ENCODE measurements at regions not wholly inside any gene's neighbourhood (a gene's known extent, or its start where the extent isn't known, plus 50 kb on each side); places are given as distances from the start of the nearest gene placed in this dataset.

DNA sequence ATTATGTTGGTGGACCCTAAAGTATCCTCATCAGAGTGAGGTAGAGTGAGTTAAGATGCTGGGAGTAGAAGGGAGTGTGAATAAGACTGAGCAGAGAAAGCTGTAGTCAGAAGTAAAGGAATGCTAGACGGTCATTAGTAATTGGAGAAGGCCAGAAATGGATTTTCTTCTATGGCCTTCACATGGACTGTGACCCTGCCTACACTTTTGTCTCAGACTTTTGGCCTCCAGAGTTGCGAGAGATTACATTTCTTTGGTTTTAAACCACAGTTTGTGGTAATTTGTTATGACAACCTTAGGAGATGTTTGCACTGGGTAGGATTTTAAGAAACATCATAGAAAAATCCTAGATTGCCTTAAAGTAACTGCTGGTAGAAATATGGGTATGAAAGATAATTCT is 1267.7 kb upstream of the TMEFF2 start (continued):
- TF ChIP-seq TARDBP (IDR thresholded peaks at IDR 0.05; ENCODE audit: borderline replicate concordance) (no peak), PML (IDR thresholded peaks at IDR 0.05; ENCODE audit: low read length) (no peak), EZH2 (IDR thresholded peaks at IDR 0.05; ENCODE audit: borderline replicate concordance, control insufficient read depth, low read depth, low read length) (no peak), FOS (IDR thresholded peaks at IDR 0.05; ENCODE audit: borderline replicate concordance, extremely low read depth, insufficient read length) (no peak), BMI1 (IDR thresholded peaks at IDR 0.05; ENCODE audit: borderline replicate concordance) (no peak), BACH1 (IDR thresholded peaks at IDR 0.05; ENCODE audit: borderline replicate concordance) (no peak), TCF3 (IDR thresholded peaks at IDR 0.05; ENCODE audit: borderline replicate concordance, insufficient read depth, low read depth, low read length) (no peak)
- TF ChIP-seq, protein P1, sequence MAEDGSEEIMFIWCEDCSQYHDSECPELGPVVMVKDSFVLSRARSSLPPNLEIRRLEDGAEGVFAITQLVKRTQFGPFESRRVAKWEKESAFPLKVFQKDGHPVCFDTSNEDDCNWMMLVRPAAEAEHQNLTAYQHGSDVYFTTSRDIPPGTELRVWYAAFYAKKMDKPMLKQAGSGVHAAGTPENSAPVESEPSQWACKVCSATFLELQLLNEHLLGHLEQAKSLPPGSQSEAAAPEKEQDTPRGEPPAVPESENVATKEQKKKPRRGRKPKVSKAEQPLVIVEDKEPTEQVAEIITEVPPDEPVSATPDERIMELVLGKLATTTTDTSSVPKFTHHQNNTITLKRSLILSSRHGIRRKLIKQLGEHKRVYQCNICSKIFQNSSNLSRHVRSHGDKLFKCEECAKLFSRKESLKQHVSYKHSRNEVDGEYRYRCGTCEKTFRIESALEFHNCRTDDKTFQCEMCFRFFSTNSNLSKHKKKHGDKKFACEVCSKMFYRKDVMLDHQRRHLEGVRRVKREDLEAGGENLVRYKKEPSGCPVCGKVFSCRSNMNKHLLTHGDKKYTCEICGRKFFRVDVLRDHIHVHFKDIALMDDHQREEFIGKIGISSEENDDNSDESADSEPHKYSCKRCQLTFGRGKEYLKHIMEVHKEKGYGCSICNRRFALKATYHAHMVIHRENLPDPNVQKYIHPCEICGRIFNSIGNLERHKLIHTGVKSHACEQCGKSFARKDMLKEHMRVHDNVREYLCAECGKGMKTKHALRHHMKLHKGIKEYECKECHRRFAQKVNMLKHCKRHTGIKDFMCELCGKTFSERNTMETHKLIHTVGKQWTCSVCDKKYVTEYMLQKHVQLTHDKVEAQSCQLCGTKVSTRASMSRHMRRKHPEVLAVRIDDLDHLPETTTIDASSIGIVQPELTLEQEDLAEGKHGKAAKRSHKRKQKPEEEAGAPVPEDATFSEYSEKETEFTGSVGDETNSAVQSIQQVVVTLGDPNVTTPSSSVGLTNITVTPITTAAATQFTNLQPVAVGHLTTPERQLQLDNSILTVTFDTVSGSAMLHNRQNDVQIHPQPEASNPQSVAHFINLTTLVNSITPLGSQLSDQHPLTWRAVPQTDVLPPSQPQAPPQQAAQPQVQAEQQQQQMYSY (CRISPR knock-in tag; IDR thresholded peaks at IDR 0.05), result no peak

DNA sequence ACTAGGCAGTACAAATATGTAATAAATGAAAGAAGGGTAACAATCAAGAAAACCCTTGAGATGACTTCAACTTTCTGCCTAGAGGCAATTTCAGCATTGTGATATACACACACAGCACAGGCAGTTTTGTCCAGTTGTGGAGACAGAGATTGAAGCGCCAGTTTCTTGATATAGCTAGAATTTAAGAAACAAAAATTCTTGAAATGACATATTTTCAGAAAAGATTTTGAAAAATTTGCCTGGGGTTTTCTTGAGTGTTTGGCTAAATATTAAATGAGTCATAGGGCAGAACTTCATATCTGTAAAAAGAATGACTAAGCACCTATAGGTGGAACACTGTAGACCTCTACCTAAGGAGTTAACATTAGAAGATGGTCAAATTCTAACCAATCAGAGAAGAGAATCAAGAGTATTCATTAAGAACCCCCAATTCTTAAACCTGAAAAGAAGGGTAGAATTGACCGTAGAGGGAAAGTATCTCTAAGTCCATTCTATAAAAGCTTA is 1266.8 kb upstream of the TMEFF2 start:
- BruUV-seq (replicated peaks), result no TSS peak
- CTCF ChIA-PET, result interaction anchor here (0.9 to 1.1 kb wide), 2 partner anchors 12 to 123 kb away, joined by 4 to 5 read pairs; no protein-coding TSS in a partner anchor
- POLR2A ChIA-PET, result no interaction called here

More for the DNA sequence above, 1266.8 kb upstream of the TMEFF2 start:
- WGBS (ENCODE audit: insufficient coverage, insufficient replicate concordance, low lambda C conversion rate, missing lambda C conversion rate), result 21% methylated on average over 2 of the region's 2 CpGs
- ChIA-PET RAD21 (ENCODE audit: unreplicated experiment) (no interaction called here), SMC1A (ENCODE audit: uncharacterized antibody, unreplicated experiment) (interaction anchor here (0.7 to 1.0 kb wide), 3 partner anchors 23 to 106 kb away, joined by 3 to 6 read pairs (median 3); no protein-coding TSS in a partner anchor)
- intact Hi-C loops (cut with micrococcal nuclease; ENCODE audit: unreplicated experiment), result no loop called here
- Histone ChIP-seq H3K27ac (ENCODE audit: control insufficient read depth, insufficient read depth) (no peak overlapping the region), H3K36me3 (ENCODE audit: control insufficient read depth in 2 of 2, insufficient read depth in 2 of 2, low read length in 1 of 2) (no peaks in the 10 kb centered on the region), H3K9ac (ENCODE audit: control insufficient read depth, insufficient read depth, low read length) (no peak overlapping the region), H3K4me3 (no peak overlapping the region), H3K27me3 (replicated peaks in 1 of 2; ENCODE audit: control insufficient read depth in 2 of 2, insufficient read depth in 2 of 2, low read length in 1 of 2) (no peaks in the 10 kb centered on the region), H2AFZ (ENCODE audit: control insufficient read depth, low read depth, low read length) (no peak overlapping the region), H3K4me2 (ENCODE audit: control insufficient read depth, insufficient read depth) (no peak overlapping the region), H3K4me1 (ENCODE audit: control insufficient read depth, insufficient read depth, low read length) (no peaks in the 10 kb centered on the region), H4K20me1 (ENCODE audit: control insufficient read depth, insufficient read depth) (no peaks in the 10 kb centered on the region), H3K9me3 (replicated peaks; ENCODE audit: control insufficient read depth, insufficient read depth, low read length) (no peaks in the 10 kb centered on the region), H3K79me2 (ENCODE audit: control insufficient read depth, insufficient read depth, low read length) (no peaks in the 10 kb centered on the region)
- no peak for DNase-seq (ENCODE audit: low read depth, low spot score)
- no peak for TF ChIP-seq EGR1 (IDR thresholded peaks at IDR 0.05; ENCODE audit: borderline replicate concordance in 1 of 2, low read depth in 2 of 2, low read length in 2 of 2)
- TF ChIP-seq NR2F1 (conservative IDR thresholded peaks at IDR 0.05), result no peak
- TF ChIP-seq MYC (IDR thresholded peaks at IDR 0.05; ENCODE audit: insufficient read depth, insufficient read length, insufficient replicate concordance, low read length, severe bottlenecking), result no peak
- TF ChIP-seq ZNF622 (IDR thresholded peaks at IDR 0.05), result no peak
- TF ChIP-seq WRNIP1 (IDR thresholded peaks at IDR 0.05; ENCODE audit: borderline replicate concordance, low read depth, low read length), result no peak
- no peak for TF ChIP-seq SUZ12 (IDR thresholded peaks at IDR 0.05; ENCODE audit: unreplicated experiment)
- TF ChIP-seq KAT2A (conservative IDR thresholded peaks at IDR 0.05; ENCODE audit: control insufficient read depth, low read depth, low read length), result no peak
- no peak for TF ChIP-seq SUPT20H (IDR thresholded peaks at IDR 0.05; ENCODE audit: borderline replicate concordance, control insufficient read depth, low read depth, low read length)
- no peak for TF ChIP-seq NR2C2 (IDR thresholded peaks at IDR 0.05; ENCODE audit: borderline replicate concordance, control insufficient read depth, insufficient read length, low read depth)
- TF ChIP-seq SIX5 (IDR thresholded peaks at IDR 0.05; ENCODE audit: low read depth, low read length, severe bottlenecking), result no peak
- TF ChIP-seq ZBED1 (IDR thresholded peaks at IDR 0.05; ENCODE audit: borderline replicate concordance), result no peak
- TF ChIP-seq TCF7 (IDR thresholded peaks at IDR 0.05; ENCODE audit: borderline replicate concordance), result no peak
- no peak for TF ChIP-seq MXI1 (IDR thresholded peaks at IDR 0.05; ENCODE audit: low read depth, low read length)
- peak; percentile 62 for ATAC-seq
- no peak for FAIRE-seq
- in situ Hi-C loops (cut with MboI), result no loop called here

Measured in GM12878 (cell line).